ENCODE measurements at regions not wholly inside any gene's neighbourhood (a gene's known extent, or its start where the extent isn't known, plus 50 kb on each side); places are given as distances from the start of the nearest gene placed in this dataset.
"Not testable (repeated sequence)": the region's sequence is repeated elsewhere in the genome, so short reads cannot be mapped to it uniquely, and the experiment has no call there.

DNA sequence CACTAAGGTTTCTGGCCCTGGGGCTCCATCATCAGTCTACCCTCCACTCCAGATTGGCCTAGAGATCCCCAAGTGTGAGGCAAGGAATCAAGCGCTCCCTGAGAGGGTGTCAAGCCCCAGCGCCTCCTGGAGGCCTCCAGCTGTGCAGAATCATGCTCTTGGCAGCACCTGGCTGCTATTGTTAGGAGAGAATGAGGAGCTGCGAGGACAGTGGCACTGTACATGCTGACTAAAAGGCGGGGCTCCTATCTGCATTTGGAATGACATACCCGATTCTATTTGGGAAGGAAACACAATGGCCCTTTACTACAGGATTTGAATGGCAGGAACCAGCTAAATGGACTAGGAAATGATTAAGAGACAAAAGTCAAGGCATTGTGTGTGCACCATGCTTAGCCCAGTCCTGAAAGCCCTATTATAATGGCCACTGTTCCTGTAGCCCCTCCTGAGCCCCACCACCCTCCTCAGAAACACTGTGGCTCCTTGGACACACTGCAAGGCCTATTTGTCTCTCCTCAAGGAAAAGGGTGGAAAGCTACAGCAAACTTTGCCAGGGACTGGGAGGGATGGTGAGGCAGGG lies 106.1 kb downstream of the KBTBD2 start:
- TF ChIP-seq POLR2A (IDR thresholded peaks at IDR 0.05; ENCODE audit: low read length); GATA1 (IDR thresholded peaks at IDR 0.05; ENCODE audit: low read depth, low read length): not testable (repeated sequence)

Data from erythroblast (primary cell).